ENCODE measurements at regions not wholly inside any gene's neighbourhood (a gene's known extent, or its start where the extent isn't known, plus 50 kb on each side); places are given as distances from the start of the nearest gene placed in this dataset.

- no peaks in the 10 kb centered on the region for H3K4me1 ChIP-seq (ENCODE audit: insufficient read depth, insufficient read length)
- H3K36me3 ChIP-seq (ENCODE audit: insufficient read depth, insufficient read length, low read length) = no peaks in the 10 kb centered on the region
- H3K27me3 ChIP-seq (ENCODE audit: insufficient read depth, insufficient read length) = no peaks in the 10 kb centered on the region
- TF ChIP-seq ZNF274 (IDR thresholded peaks at IDR 0.05; ENCODE audit: low read depth, low read length) (no peak), SUZ12 (IDR thresholded peaks at IDR 0.05; ENCODE audit: extremely low read depth, insufficient read depth, insufficient read length) (no peak), YY1 (IDR thresholded peaks at IDR 0.05; ENCODE audit: insufficient read depth, insufficient read length) (no peak)
- no peak overlapping the region for H3K9ac ChIP-seq (ENCODE audit: insufficient read length, low read depth)
- no peak for DNase-seq (ENCODE audit: low read depth, low spot score)
- H3K4me3 ChIP-seq (ENCODE audit: insufficient read length, low read depth) = no peak overlapping the region
- peaks cover under 1% of the 10 kb centered on the region; the same call in 1 of the 2 replicates for H3K9me3 ChIP-seq (ENCODE audit: insufficient read depth, low read length)
Measured at GRCh38 chr10:121148921-121149320, 297.8 kb downstream of the WDR11 start.

DNA sequence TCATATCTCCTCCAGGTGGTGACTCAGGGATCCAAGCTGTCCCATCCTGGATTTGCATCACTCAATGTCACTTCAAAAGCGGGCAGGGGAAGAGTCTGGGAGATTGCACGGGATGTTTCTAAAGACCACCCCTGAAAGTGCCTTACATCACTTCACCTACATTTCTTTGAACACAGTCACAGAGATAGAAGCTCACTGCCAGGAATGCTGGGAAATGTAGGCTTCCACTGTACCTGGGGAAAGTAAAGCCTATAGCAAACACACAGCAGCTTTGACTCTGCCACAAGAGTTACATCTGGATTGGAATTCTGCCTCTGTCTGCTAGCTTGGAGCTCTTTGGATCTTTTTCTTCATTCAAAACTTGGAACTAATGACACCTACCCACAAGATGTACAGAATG is 300.9 kb downstream of the WDR11 start:
- no peak overlapping the region for H3K4me3 ChIP-seq (ENCODE audit: insufficient read length, low read depth)
- DNase-seq (ENCODE audit: low read depth, low spot score) = no peak
- no peak overlapping the region for H3K9ac ChIP-seq (ENCODE audit: insufficient read length, low read depth)
- no peaks in the 10 kb centered on the region for H3K36me3 ChIP-seq (ENCODE audit: insufficient read depth, insufficient read length, low read length)
- no peaks in the 10 kb centered on the region for H3K9me3 ChIP-seq (ENCODE audit: insufficient read depth, low read length)
- no peaks in the 10 kb centered on the region for H3K4me1 ChIP-seq (ENCODE audit: insufficient read depth, insufficient read length)
- no peaks in the 10 kb centered on the region for H3K27me3 ChIP-seq (ENCODE audit: insufficient read depth, insufficient read length)
- TF ChIP-seq YY1 (IDR thresholded peaks at IDR 0.05; ENCODE audit: insufficient read depth, insufficient read length) = no peak
- no peak for TF ChIP-seq ZNF274 (IDR thresholded peaks at IDR 0.05; ENCODE audit: low read depth, low read length)
- TF ChIP-seq SUZ12 (IDR thresholded peaks at IDR 0.05; ENCODE audit: extremely low read depth, insufficient read depth, insufficient read length) = no peak

DNA sequence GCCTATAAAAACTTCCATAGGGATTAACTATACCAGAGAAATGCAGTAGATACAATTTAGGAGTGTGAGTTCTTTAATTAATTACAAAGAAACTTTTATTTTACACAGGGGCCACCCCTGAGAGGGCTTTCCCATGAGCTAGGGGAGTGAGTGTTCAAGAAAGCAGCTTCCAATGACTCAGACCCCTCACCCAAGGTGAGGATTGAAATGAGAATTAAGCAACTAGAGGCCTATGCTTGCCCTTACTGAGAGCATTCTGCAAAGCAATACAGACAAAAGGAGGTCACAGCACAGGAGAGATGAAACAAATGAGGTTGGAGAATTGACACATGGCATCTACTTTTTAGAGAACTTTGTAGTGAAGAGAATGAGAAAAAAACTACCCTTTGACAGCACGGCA is 301.8 kb downstream of the WDR11 start:
- H3K9me3 ChIP-seq (ENCODE audit: insufficient read depth, low read length) = no peaks in the 10 kb centered on the region
- H3K36me3 ChIP-seq (ENCODE audit: insufficient read depth, insufficient read length, low read length) = no peaks in the 10 kb centered on the region
- H3K27me3 ChIP-seq (ENCODE audit: insufficient read depth, insufficient read length) = no peaks in the 10 kb centered on the region
- no peak for DNase-seq (ENCODE audit: low read depth, low spot score)
- H3K9ac ChIP-seq (ENCODE audit: insufficient read length, low read depth) = no peak overlapping the region
- TF ChIP-seq ZNF274 (IDR thresholded peaks at IDR 0.05; ENCODE audit: low read depth, low read length) = no peak
- no peak for TF ChIP-seq YY1 (IDR thresholded peaks at IDR 0.05; ENCODE audit: insufficient read depth, insufficient read length)
- TF ChIP-seq SUZ12 (IDR thresholded peaks at IDR 0.05; ENCODE audit: extremely low read depth, insufficient read depth, insufficient read length) = no peak
- H3K4me3 ChIP-seq (ENCODE audit: insufficient read length, low read depth) = no peak overlapping the region
- no peaks in the 10 kb centered on the region for H3K4me1 ChIP-seq (ENCODE audit: insufficient read depth, insufficient read length)

GRCh38 chr10:121154310-121154709 is 303.1 kb downstream of the WDR11 start:
- Histone ChIP-seq H3K27me3 (ENCODE audit: insufficient read depth, insufficient read length) (no peaks in the 10 kb centered on the region), H3K36me3 (ENCODE audit: insufficient read depth, insufficient read length, low read length) (no peaks in the 10 kb centered on the region), H3K4me1 (ENCODE audit: insufficient read depth, insufficient read length) (no peaks in the 10 kb centered on the region), H3K4me3 (ENCODE audit: insufficient read length, low read depth) (no peak overlapping the region), H3K9me3 (ENCODE audit: insufficient read depth, low read length) (no peaks in the 10 kb centered on the region), H3K9ac (ENCODE audit: insufficient read length, low read depth) (no peak overlapping the region)
- DNase-seq (ENCODE audit: low read depth, low spot score) = no peak
- TF ChIP-seq SUZ12 (IDR thresholded peaks at IDR 0.05; ENCODE audit: extremely low read depth, insufficient read depth, insufficient read length) (no peak), ZNF274 (IDR thresholded peaks at IDR 0.05; ENCODE audit: low read depth, low read length) (no peak), YY1 (IDR thresholded peaks at IDR 0.05; ENCODE audit: insufficient read depth, insufficient read length) (no peak)

DNA sequence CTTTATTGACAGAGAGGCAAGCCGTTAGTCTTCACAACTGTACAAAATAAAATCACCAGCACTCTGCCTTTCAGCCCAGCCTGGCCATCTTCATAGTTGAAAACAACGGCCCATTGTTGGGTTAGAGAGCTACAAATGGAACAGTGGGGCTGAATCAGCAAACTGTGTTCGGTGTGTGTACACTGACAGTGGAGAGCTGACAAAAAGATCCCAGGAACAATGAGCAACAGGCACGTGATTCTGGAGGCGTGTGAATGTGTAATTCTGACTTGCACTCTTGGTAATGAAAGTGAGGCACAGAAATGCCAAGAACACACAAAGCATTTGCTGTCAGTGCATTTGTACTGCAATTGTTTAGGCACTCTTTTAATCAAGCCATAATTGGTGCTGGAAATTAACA is 303.7 kb downstream of the WDR11 start:
- no peak for DNase-seq (ENCODE audit: low read depth, low spot score)
- TF ChIP-seq SUZ12 (IDR thresholded peaks at IDR 0.05; ENCODE audit: extremely low read depth, insufficient read depth, insufficient read length) (no peak), ZNF274 (IDR thresholded peaks at IDR 0.05; ENCODE audit: low read depth, low read length) (no peak), YY1 (IDR thresholded peaks at IDR 0.05; ENCODE audit: insufficient read depth, insufficient read length) (no peak)
- Histone ChIP-seq H3K27me3 (ENCODE audit: insufficient read depth, insufficient read length) (no peaks in the 10 kb centered on the region), H3K9me3 (ENCODE audit: insufficient read depth, low read length) (no peaks in the 10 kb centered on the region), H3K4me3 (ENCODE audit: insufficient read length, low read depth) (no peak overlapping the region), H3K9ac (ENCODE audit: insufficient read length, low read depth) (no peak overlapping the region), H3K36me3 (ENCODE audit: insufficient read depth, insufficient read length, low read length) (no peaks in the 10 kb centered on the region), H3K4me1 (ENCODE audit: insufficient read depth, insufficient read length) (no peaks in the 10 kb centered on the region)

DNA sequence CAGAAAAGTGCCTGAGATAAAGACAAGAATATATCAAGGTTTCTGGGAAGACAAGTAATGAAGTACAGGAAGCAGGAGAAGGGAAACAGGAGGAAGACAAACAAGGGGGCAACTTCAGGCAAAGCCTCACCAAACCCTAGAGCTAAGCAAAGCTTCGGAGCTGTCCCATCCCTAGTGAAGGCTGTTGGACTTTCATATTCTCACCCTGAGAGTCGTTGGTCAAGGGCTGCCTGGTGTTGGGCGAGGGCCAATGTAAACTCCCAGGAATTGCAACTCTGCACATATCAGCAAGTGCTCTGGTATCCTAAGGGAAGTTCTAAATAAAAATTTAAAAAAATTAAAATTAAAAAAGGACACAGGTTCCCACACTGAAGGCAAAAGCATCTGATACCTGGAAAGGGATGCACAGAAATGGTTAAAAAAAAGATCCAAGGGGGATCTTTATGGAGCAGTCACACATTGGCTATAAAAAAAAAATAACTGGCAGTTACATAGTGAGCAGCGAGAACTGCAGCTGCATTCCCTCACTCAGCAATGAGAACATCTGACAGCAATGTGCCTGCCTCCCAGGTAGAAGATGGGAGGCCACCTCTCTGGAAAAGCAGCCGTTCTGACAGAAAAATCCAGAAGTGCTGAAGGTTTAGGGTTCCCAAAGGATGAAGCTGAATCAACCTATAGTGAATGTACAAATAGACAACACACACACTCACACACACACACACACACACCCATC is 304.7 kb downstream of the WDR11 start:
- TF ChIP-seq SUZ12 (IDR thresholded peaks at IDR 0.05; ENCODE audit: extremely low read depth, insufficient read depth, insufficient read length) (no peak), YY1 (IDR thresholded peaks at IDR 0.05; ENCODE audit: insufficient read depth, insufficient read length) (no peak), ZNF274 (IDR thresholded peaks at IDR 0.05; ENCODE audit: low read depth, low read length) (no peak)
- Histone ChIP-seq H3K9me3 (ENCODE audit: insufficient read depth, low read length) (no peaks in the 10 kb centered on the region), H3K4me3 (ENCODE audit: insufficient read length, low read depth) (no peak overlapping the region)

DNA sequence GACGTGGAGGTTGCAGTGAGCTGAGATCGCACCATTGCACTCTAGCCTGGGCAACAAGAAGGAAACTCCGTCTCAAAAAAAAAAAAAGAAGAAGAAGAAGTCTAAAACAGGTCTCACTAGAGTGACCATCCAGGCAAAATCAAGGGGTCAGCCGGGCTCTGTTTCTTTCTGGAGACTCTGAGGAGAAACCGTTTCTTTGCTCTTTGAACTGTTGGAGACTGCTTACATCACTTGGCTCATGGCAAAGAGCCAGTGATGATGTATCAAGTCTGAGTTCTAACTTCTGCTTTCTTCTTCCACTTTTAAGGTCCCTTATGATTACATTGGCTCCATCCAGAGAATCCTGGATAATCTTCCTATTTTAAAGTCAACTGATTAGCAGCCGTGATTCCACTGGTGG is 306.8 kb downstream of the WDR11 start:
- Histone ChIP-seq H3K36me3 (ENCODE audit: insufficient read depth, insufficient read length, low read length) (no peaks in the 10 kb centered on the region), H3K4me3 (ENCODE audit: insufficient read length, low read depth) (no peak overlapping the region), H3K27me3 (ENCODE audit: insufficient read depth, insufficient read length) (no peaks in the 10 kb centered on the region), H3K9me3 (ENCODE audit: insufficient read depth, low read length) (no peaks in the 10 kb centered on the region), H3K4me1 (ENCODE audit: insufficient read depth, insufficient read length) (no peaks in the 10 kb centered on the region), H3K9ac (ENCODE audit: insufficient read length, low read depth) (no peak overlapping the region)
- DNase-seq (ENCODE audit: low read depth, low spot score) = no peak
- no peak for TF ChIP-seq ZNF274 (IDR thresholded peaks at IDR 0.05; ENCODE audit: low read depth, low read length)
- no peak for TF ChIP-seq YY1 (IDR thresholded peaks at IDR 0.05; ENCODE audit: insufficient read depth, insufficient read length)
- TF ChIP-seq SUZ12 (IDR thresholded peaks at IDR 0.05; ENCODE audit: extremely low read depth, insufficient read depth, insufficient read length) = no peak

More for the DNA sequence above, 304.7 kb downstream of the WDR11 start:
- Histone ChIP-seq H3K4me1 (ENCODE audit: insufficient read depth, insufficient read length) (no peaks in the 10 kb centered on the region), H3K9ac (ENCODE audit: insufficient read length, low read depth) (no peak overlapping the region), H3K36me3 (ENCODE audit: insufficient read depth, insufficient read length, low read length) (no peaks in the 10 kb centered on the region), H3K27me3 (ENCODE audit: insufficient read depth, insufficient read length) (no peaks in the 10 kb centered on the region)
- DNase-seq (ENCODE audit: low read depth, low spot score) = no peak
